Keratinocyte (primary cell): ENCODE measurements at regions not wholly inside any gene's neighbourhood (a gene's known extent, or its start where the extent isn't known, plus 50 kb on each side); places are given as distances from the start of the nearest gene placed in this dataset.

Experiments used
- EZH2 ChIP-seq: IDR thresholded peaks from one replicate; pipeline ENCODE4 v1.6.1; 2012; ENCODE audit warnings: inconsistent platforms, mild to moderate bottlenecking, low read length, moderate library complexity
- TF ChIP-seq, protein P1 (sequence below), 3 experiments: IDR thresholded peaks in 1 of 3; conservative IDR thresholded peaks in 1 of 3; optimal IDR thresholded peaks in 1 of 3; 2 replicates in 2 of 3; 3 replicates in 1 of 3; pipeline versions ENCODE3 to v1.5.1; 2011; ENCODE audit warnings: low read length in 3 of 3, mild to moderate bottlenecking in 3 of 3, moderate library complexity in 2 of 3, control low read depth in 1 of 3, inconsistent platforms in 1 of 3; ENCODE audit not compliant: insufficient read depth in 2 of 3; ENCODE audit errors: extremely low read depth in 1 of 3

DNA sequence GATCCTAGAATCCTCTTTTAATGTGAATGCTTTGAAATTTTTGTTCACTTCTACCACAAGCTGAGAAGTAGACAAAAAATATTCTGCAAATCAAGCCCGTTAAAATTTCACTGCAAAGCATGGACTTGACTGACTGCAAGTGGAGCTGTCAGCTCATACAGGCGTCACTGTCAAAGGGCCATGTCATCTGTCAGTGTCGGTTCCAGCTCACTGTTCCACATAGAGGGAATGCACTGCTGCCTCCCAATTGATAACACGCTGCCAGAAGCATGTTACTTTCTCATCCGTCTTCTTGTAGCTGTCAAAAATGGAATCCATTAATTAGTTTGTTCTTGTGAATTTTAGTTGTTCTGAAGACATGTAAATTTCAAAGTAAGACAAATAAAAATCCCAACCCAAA, 50.4 kb upstream of the FBXL4 start:
- TF ChIP-seq, protein P1, sequence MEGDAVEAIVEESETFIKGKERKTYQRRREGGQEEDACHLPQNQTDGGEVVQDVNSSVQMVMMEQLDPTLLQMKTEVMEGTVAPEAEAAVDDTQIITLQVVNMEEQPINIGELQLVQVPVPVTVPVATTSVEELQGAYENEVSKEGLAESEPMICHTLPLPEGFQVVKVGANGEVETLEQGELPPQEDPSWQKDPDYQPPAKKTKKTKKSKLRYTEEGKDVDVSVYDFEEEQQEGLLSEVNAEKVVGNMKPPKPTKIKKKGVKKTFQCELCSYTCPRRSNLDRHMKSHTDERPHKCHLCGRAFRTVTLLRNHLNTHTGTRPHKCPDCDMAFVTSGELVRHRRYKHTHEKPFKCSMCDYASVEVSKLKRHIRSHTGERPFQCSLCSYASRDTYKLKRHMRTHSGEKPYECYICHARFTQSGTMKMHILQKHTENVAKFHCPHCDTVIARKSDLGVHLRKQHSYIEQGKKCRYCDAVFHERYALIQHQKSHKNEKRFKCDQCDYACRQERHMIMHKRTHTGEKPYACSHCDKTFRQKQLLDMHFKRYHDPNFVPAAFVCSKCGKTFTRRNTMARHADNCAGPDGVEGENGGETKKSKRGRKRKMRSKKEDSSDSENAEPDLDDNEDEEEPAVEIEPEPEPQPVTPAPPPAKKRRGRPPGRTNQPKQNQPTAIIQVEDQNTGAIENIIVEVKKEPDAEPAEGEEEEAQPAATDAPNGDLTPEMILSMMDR (optimal IDR thresholded peaks at IDR 0.05 in 1 of 3, IDR thresholded peaks at IDR 0.05 in 1 of 3, conservative IDR thresholded peaks at IDR 0.05 in 1 of 3; ENCODE audit: extremely low read depth in 1 of 3, insufficient read depth in 2 of 3, low read length in 3 of 3): no peak
- no peak for TF ChIP-seq EZH2
